HG03520 (cell line): ENCODE measurements at regions not wholly inside any gene's neighbourhood (a gene's known extent, or its start where the extent isn't known, plus 50 kb on each side); places are given as distances from the start of the nearest gene placed in this dataset.

Experiments used
- ATAC-seq: cut with Tn5 transposase; IDR thresholded peaks from one replicate; pipeline ENCODE4 v1.9.1; 2021; ENCODE audit warnings: mild to moderate bottlenecking, moderate library complexity; ENCODE audit not compliant: unreplicated experiment

DNA sequence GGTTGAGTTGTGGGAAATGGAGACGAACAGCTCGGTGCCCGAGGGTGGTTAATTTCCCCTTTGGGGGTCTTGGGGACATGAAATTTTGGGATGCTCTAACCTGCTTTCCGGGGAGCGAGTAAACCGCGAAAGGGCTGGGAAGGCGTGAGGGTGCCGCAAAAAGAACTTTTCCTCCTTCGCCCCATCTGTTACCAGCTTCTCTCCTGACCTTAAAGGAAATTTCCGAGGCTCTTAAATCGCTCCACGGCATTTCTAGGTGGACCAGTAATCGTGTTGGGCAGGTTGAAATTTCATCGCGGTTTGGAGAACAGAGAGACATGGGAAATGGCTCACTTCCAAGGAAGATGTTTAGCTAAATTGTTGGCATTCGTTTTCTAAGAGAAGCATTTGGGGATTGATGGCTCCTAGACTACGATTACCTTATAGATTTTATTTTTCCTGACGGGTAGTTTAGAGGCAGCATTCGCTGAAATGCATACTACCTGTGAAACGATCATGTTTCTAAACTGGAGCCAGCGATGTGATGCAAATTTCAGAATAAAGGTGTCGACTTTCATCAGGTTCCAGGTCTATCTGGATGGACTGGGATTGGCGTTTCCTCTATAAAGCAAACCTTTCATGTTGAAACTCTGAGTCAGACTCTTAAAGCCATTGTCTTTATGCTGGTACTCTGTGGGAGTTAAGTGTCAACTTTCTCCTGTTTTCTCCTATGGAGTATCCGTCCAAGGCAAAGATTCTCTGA, 414.5 kb downstream of the PCNX1 start:
- no peak for ATAC-seq

DNA sequence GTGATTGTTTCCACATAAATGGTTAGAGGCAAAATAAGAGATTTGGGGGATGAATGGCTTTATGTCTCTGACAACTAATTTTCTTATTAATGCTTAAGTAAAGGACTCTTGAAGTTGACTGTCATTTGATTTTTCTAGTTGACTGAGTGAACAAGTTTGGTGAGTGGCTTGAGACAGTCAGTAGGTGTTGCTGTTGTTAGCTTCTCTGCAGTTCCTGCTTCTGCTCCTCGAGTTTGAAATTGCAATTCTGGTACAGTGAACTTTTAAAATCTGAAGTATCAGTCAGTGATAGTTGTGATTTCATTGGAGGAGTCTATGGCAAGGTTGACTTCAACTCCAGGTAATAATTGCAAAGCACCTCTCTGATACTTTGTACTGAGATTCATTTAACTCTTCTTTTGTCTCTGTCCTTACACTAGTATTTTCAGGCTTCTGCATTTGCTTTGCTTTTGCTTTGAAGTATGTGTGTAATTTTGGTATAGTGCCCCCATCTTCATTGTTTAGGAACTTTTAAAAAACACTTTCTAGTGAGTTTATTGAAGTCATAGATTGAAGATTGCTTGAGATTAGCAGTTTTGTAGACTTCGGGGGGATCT, 415.5 kb downstream of the PCNX1 start:
- ATAC-seq: no peak

DNA sequence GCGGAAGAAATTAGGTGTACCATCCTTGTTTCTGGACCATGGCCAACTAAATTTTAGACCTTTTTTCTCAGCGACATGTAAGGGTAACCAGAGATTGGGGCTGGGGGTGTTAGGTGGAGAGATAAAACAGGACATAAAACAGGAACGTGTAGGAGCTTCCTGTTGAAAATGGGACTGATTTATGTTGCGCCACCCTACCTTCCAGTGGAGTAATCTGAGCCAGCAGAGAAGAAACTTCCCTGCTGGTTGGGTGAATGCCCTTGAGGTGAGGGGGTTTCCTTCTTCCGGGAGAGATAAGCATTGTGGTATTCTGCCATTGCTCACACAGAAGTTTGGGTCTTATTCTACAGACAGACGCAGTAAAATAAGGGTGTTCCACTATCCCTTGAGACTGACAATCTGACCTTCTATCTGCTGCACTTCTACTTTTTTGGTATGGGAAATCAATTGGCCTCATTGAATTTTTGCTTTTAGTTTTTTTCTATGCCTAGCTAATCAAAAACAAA, 417.6 kb downstream of the PCNX1 start:
- ATAC-seq: no peak

DNA sequence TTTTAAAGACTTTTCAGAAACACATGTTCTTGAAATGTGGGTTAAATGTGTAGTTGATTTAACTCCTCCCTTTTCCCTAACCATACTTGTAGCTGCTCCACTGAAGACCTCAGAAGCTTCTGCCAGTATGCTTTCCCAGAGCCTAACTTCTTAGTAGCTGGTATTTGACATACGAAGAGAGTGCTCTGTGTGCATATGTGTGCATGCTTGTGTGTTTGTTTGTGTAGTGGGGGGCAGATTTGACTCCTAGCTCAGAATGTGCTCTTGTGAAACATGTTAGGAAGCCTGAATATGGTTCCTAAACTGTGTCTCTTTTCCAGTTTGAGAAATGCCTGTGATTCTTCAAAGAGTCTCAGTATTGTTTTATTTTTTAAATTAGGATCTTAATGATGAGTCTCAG, 420.4 kb downstream of the PCNX1 start:
- no peak for ATAC-seq

DNA sequence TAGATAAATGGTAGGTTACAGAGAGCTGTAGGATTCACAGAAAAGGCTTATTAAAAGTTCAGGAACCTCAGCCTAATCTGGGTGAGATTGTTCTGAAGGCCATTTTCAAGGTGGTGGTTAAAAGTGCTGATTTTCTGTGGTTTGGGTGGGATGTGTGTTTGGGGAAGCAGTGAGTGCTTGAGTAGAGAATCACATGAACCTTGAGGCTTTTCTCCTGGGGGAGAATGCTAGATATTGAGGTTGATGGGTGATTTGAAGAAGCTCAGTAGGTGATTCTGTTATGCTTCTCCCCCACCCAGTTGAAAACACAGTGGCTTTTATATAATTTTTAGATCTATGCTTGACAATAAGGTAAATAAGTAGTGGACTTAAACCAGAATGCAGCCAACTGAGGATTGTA, 420.9 kb downstream of the PCNX1 start:
- ATAC-seq: no peak

DNA sequence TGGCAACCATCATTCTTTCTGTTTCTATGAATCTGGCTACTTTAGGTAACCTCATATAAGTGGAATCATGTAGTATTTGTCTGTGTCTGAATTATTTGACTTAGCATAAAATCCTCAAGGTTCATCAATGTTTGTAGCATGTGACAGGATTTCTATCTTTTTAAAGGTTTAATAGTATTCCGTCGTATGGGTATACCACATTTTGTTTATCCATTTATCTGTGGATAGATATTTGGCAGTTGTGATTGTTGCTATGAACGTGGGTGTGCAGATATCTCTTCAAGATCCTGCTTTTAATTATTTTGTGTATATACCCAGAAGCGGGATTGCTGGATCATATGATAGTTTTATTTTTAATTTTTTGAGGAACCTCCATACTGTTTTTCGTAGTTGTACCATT, 421.7 kb downstream of the PCNX1 start:
- ATAC-seq: no peak

DNA sequence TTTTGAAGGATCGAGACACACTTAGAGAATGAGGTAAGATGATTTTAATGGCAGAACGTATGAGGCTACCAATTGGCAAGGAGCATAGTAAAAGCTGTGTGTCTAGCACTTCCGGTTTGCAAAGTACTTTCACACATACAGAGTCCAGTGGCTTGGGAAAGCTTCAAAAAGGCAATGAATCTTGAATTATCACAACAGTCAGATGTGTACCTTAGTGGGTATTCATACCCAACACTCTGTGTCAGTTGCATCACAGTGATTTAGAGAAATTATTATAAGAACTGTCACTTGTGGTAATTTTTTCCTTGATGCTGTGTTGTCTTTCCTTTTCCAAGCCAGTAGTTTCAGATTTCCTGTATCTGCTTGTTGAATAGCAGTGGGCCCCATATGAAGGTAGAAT, 424.1 kb downstream of the PCNX1 start:
- no peak for ATAC-seq

DNA sequence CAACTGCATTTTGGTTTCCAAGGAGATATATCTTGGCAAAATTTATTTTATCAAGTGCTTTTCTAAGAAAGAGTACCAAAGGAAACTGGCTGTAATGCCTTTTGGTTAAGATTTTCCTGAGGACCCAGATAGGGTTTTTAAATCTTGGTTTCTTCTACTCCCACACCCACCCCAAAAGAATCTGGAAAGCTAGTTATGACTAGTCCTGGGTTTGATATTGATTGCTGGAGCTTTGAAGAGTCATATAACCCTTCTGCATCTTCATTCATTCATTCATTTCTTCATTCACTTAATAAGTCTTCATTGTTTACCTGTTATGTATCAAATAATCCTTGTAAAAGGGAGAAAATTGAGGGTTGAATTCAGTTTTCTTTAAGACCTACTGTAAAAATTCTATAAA, 425.2 kb downstream of the PCNX1 start:
- no peak for ATAC-seq

DNA sequence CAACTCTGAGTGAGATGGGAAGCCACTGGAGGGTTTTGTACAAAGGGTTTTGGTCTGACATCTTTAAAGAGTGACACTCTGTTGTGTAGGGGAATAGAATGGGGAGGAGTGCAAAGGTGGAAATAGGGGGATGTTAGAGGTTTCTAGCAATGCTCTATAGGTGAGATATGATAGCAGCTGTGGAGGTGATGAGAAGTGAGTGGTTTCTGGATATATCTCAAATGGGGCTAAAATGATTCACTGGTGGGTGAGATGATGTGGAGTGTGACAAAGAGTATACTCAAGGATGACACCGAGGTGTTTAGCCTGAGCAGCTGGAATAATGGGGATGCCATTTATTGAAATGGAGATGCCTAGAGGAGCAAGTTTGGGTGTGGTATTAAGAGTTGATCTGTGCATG, 426.4 kb downstream of the PCNX1 start:
- no peak for ATAC-seq

DNA sequence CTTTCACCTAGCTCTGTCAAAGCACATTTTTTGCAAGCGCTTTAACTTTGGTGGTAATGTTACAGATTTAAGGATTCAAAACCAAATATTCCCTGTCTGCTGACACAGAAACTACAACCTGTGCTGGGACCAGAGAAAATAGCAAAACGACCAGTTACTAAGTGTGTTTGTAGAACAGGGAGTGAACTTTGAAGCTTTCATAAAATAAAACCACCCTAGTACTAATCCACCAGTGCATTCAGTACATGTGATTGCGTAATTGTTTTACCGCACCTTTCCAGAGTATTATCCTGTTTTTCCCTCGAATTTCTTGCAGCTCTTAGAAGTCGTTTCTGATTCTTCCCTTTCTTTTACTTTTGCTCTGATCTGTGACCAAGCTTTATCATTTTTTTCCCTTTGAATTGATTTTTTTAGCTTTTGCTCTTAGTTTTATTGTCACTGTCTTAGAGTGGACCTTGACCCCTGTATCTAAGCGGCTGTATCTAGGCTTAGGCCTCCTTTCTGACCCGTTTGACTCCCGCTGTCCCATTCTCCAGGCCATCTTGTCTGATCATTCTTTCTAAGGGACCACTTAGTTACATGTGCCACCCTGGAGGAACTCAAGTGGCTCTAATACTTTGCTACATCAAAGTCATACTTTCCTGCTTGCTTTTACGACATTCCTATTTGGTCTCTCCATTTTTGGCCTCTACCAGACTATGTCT, 429.4 kb downstream of the PCNX1 start:
- no peak for ATAC-seq

DNA sequence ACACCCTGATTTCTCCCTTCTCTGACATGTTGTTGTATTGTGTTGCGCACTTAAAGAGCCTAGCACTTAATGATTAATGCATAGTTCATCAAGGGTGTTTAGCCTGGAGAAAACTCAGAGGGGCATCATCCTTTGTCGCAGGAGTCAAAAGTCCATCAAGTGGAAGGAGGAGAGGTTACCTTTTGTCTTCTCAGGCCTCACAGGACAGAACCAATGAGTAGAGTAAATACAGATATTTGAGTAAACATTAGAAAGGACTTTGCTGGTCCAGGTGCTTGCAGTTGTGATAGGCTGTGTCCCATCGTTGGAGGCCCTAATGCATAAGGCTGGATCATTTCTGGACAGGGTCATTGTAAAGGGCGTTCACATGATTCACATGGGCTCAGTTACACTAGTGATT, 430.9 kb downstream of the PCNX1 start:
- ATAC-seq: no peak

DNA sequence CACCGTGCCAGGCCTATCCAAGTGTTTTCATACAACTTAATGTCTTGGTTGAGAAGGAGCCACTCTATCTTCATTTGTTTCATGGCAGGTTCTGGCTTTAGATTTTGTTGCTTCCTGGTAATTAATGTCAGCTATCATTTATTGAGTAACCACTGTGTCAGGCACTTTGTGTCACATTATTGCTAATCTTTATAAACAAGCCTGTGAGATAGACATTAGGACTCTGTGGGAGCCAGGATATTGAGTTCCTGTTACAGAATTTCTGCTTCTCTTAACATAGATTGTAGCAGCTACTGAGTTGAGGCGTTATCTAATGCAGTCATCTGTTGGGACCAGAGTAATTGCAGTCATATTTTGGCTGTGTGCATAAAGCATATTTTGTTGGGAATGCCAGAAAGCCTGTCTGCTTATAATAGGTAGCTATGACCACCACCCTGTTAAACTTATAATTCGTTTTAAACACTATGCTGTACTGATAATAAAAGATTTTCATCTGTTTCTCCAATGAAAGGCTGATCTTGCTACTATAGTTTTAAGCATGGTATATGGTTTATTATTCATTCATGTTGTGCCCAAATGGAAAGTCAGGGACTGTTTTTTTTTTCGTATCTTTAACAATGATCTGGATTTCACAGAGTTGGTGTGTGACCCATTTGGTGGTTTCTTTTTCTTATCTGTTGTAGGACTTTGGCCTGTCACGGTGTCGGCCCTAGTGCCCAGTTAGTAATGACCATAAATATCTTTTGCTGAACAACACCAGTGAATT, 432.6 kb downstream of the PCNX1 start:
- ATAC-seq: no peak

DNA sequence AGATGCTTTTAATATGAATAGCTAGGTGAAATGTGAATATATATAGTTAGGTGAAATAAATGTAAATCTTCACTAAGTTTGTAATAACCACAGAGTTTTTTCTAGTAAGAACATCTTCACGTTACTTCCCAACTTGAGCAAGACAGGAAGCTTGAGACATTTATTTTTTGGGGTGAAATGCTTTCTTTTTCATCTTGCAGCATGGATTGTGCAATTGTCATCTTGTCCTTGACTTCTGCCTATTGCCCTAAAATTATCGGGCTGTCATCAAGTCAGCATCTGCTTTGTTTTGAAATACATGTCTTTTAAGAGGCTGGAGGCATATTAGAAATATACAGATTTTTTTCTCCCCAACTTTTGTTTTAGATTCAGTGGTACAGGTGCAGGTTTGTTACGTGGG, 433.9 kb downstream of the PCNX1 start:
- ATAC-seq: no peak

DNA sequence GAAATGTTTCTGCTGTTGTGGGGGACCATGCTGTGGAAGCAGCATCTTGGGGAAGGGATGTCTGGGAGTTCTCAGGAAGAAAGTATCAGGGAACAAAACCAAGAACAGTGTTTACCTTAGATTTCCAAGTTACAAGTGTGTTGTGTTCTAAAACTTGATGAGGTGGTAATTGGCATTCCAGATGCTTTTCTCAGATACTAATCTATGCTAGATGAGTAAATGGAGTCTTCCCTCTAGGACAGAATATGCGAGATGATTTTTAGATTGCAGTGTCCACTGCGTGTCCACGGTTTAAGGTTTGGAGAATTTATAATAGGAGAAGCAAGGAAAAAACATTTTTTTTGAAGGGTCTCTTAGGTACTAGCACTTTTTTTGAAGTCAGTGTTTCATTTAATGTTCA, 436.5 kb downstream of the PCNX1 start:
- ATAC-seq: no peak

DNA sequence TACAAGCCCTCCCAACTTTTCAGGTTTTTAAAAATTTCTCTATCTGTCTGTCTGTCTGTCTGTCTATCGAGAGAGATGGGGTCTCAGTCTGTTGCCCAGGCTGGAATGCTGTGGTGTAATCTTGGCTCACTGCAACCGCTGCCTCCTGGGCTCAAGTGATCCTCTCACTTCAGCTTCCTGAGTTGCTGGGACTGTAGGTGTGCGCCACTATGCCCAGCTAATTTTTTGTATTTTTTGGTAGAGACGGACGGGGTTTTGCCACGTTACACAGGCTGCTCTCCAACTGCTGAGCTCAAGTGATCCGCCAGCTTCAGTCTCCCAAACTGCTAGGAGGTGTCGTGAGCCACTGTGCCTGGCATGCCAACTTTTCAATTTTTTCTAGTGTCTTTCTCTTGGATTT, 437.2 kb downstream of the PCNX1 start:
- ATAC-seq: no peak

DNA sequence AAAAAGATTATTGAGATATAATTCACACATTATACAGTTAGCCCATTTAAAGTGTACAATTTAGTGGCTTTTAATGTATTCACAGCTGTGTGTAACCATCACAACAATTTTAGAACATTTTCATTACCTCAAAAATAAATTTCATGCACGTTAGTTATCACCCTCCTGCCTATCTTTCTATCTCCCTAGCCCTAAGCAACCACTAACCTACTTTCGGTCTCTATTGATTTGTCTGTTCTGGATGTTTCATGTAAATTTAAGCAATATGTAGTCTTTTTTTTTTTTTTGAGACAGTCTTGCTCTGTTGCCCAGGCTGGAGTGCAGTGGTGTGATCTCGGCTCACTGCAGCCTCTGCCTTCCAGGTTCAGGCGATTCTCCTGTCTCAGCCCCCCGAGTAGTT, 439.4 kb downstream of the PCNX1 start:
- ATAC-seq: no peak

DNA sequence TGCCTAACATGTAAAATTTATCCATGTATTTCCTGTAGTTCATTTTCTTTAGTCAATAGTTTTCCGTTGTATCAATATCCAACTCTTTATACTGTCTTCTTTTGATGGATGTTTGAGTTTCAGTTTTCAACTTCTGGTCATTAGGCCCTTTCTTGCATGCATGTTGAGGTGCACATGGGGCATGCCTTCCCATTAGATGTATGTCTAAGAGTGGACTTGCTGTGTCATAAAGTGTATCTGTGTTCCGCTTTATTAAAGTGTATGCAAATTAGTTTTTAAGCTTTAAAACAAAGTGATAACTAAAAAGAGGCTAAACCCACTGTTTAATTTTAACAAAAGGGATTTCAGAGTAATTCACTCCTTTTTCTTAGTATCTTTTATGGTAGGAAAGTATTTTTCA, 441.1 kb downstream of the PCNX1 start:
- no peak for ATAC-seq

DNA sequence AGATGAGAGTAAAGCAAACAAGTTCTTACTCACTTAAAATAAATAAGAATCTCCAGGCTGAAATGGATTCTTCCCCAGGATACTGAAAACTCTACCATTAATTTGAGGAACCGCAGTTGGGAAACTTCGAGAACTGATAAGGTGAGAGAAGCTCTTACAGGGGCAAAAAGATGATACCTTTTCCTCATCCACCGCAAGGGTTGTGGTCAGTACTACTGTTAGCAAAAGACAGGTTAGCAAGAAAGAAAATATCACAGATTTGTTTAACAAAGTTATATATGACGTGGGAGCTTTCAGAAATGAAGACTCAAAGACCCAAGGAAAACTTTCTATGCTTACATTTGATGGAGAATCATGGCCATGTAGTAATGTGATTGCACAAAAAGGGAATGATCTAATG, 441.6 kb downstream of the PCNX1 start:
- ATAC-seq: no peak

DNA sequence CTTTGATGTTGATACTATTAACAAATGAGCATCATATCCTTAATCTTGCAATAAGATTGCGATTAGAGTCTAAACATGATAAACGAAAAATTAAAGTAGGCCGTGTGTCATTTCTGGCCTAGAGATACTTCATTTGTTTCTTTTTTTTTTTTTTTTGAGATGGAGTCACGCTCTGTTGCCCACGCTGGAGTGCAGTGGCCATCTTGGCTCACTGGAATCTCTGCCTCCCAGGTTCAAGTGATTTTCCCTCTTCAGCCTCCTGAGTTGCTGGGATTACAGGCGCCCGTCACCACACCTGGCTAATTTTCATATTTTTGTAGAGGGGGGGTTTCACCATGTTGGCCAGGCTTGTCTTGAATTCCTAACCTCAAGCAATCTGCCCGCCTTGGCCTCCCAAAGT, 446.9 kb downstream of the PCNX1 start:
- ATAC-seq: no peak

DNA sequence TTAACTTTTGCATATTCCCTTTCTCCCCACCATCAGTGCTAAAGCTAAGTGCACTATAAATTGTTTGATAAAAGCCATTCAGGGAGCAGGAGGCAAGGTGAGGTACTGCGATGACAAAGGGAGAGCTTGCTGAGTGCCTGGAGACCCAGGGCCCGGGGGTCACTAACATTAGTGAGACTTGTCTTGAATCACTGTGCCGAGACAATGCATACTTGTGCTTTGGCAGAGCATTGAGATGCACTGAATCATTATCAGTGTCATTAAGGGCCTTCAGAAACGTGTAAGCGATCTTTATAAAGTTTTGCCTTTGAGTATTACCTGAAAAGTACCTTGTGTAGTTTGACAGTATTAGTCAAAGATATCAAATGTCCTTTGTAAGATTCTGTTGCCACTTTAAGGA, 447.5 kb downstream of the PCNX1 start:
- no peak for ATAC-seq
